ENCODE measurements at regions not wholly inside any gene's neighbourhood (a gene's known extent, or its start where the extent isn't known, plus 50 kb on each side); places are given as distances from the start of the nearest gene placed in this dataset.

- no peak overlapping the region for H3K4me3 ChIP-seq (ENCODE audit: control insufficient read depth, low read depth, low read length)
- no peak for TF ChIP-seq CTCF (IDR thresholded peaks at IDR 0.05; ENCODE audit: control insufficient read depth, insufficient read depth, low read depth, low read length, missing control alignments)
- DNase-seq (ENCODE audit: low read depth): no peak
Observed at GRCh38 chr5:113896789-113897188, 383.3 kb downstream of the YTHDC2 start.

GRCh38 chr5:113897748-113898147 lies 384.3 kb downstream of the YTHDC2 start:
- TF ChIP-seq CTCF (IDR thresholded peaks at IDR 0.05; ENCODE audit: control insufficient read depth, insufficient read depth, low read depth, low read length, missing control alignments): no peak
- no peak for DNase-seq (ENCODE audit: low read depth)
- H3K4me3 ChIP-seq (ENCODE audit: control insufficient read depth, low read depth, low read length): no peak overlapping the region

- DNase-seq (ENCODE audit: low read depth): no peak
- no peak overlapping the region for H3K4me3 ChIP-seq (ENCODE audit: control insufficient read depth, low read depth, low read length)
- no peak for TF ChIP-seq CTCF (IDR thresholded peaks at IDR 0.05; ENCODE audit: control insufficient read depth, insufficient read depth, low read depth, low read length, missing control alignments)
Observed at GRCh38 chr5:113900141-113900540, 386.6 kb downstream of the YTHDC2 start.

- TF ChIP-seq CTCF (IDR thresholded peaks at IDR 0.05; ENCODE audit: control insufficient read depth, insufficient read depth, low read depth, low read length, missing control alignments): no peak
- DNase-seq (ENCODE audit: low read depth): no peak
- H3K4me3 ChIP-seq (ENCODE audit: control insufficient read depth, low read depth, low read length): no peak overlapping the region
Observed at GRCh38 chr5:113900816-113901215, 387.3 kb downstream of the YTHDC2 start.

GRCh38 chr5:113901718-113902117 lies 388.2 kb downstream of the YTHDC2 start:
- TF ChIP-seq CTCF (IDR thresholded peaks at IDR 0.05; ENCODE audit: control insufficient read depth, insufficient read depth, low read depth, low read length, missing control alignments): no peak
- no peak for DNase-seq (ENCODE audit: low read depth)
- H3K4me3 ChIP-seq (ENCODE audit: control insufficient read depth, low read depth, low read length): no peak overlapping the region

GRCh38 chr5:113902917-113903660 lies 389.6 kb downstream of the YTHDC2 start:
- TF ChIP-seq CTCF (IDR thresholded peaks at IDR 0.05; ENCODE audit: control insufficient read depth, insufficient read depth, low read depth, low read length, missing control alignments): no peak
- no peak overlapping the region for H3K4me3 ChIP-seq (ENCODE audit: control insufficient read depth, low read depth, low read length)
- no peak for DNase-seq (ENCODE audit: low read depth)

All from AG09309 (cell line).